ENCODE measurements at regions not wholly inside any gene's neighbourhood (a gene's known extent, or its start where the extent isn't known, plus 50 kb on each side); places are given as distances from the start of the nearest gene placed in this dataset.

DNA sequence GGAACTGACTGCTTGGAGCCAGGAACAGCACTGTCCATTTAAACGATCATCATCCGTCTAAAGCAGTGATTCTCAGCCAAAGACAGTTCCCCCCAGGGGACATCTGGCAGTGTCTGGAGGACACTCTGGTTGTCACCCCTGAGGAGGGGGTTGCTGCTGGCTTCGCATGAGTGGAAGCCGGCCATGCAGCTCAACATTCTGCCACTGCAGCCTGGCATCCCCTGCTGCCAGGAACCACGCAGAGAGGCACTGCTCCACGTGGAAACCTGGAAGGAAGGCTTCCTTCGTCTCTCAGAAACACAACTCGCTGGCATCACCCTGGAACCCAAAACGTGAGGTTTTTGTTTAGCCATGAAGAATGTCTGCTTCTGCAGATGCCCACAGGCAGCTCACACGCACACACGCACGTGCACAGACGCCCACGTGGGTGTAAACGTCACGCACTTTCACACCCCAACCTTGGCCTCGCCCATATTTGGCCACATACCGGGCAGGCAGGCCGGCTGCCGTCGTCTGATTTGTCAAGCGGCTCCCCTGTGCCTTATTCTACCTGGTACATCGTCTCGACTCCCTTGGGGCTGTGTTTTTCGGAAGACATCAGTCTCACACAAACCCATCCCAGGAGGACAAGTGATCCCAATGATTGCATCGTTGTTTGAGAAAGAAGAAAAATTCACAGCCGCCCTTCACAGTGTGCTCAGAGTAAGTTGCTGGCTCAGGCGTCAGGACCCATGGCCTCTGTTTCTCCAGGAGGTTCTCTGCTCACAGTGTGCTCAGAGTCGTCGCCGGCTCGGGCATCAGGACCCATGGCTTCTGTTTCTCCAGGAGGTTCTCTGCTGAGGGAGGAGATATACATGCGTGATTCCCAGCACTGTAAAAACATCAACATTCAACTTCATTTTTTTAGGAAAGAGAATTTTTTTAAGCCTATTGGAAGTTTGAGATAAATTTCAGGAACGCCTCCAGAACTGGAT, 127.2 kb upstream of the PPP2R2D start:
- 62 to 73% (median 72%) methylated on average over 34 of the region's 34 CpGs for WGBS, 3 donors
- DNase-seq = no peak
- intact Hi-C loops (cut with DNase I) = no loop called here

GRCh38 chr10:131774681-131775085, 126.1 kb upstream of the PPP2R2D start:
- Histone ChIP-seq H3K4me1 (ENCODE audit: insufficient read depth) (no peaks in the 10 kb centered on the region), H3K9me3 (peaks cover 0 to 3% of the 10 kb centered on the region in 2 donors), H3K36me3 (no peaks in the 10 kb centered on the region), H3K27me3 (no peaks in the 10 kb centered on the region), H3K27ac (no peak overlapping the region), H3K4me3 (no peak overlapping the region)
- intact Hi-C loops (cut with DNase I) = no loop called here
- DNase-seq = no peak
- TF ChIP-seq, protein P1, sequence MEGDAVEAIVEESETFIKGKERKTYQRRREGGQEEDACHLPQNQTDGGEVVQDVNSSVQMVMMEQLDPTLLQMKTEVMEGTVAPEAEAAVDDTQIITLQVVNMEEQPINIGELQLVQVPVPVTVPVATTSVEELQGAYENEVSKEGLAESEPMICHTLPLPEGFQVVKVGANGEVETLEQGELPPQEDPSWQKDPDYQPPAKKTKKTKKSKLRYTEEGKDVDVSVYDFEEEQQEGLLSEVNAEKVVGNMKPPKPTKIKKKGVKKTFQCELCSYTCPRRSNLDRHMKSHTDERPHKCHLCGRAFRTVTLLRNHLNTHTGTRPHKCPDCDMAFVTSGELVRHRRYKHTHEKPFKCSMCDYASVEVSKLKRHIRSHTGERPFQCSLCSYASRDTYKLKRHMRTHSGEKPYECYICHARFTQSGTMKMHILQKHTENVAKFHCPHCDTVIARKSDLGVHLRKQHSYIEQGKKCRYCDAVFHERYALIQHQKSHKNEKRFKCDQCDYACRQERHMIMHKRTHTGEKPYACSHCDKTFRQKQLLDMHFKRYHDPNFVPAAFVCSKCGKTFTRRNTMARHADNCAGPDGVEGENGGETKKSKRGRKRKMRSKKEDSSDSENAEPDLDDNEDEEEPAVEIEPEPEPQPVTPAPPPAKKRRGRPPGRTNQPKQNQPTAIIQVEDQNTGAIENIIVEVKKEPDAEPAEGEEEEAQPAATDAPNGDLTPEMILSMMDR (IDR thresholded peaks at IDR 0.05) = no peak
- TF ChIP-seq POLR2A (IDR thresholded peaks at IDR 0.05) (no peak), EP300 (IDR thresholded peaks at IDR 0.05) (no peak)
- WGBS, 3 donors = 62 to 71% (median 70%) methylated on average over 17 of the region's 17 CpGs

More for the DNA sequence above, 127.2 kb upstream of the PPP2R2D start:
- Histone ChIP-seq H3K4me1 (ENCODE audit: insufficient read depth) (no peaks in the 10 kb centered on the region), H3K27ac (no peak overlapping the region), H3K4me3 (no peak overlapping the region), H3K27me3 (no peaks in the 10 kb centered on the region), H3K9me3 (peaks cover 0 to 3% of the 10 kb centered on the region in 2 donors), H3K36me3 (no peaks in the 10 kb centered on the region)
- TF ChIP-seq, protein P1 (IDR thresholded peaks at IDR 0.05) = no peak
- TF ChIP-seq POLR2A (IDR thresholded peaks at IDR 0.05) (no peak), EP300 (IDR thresholded peaks at IDR 0.05) (no peak)

DNA sequence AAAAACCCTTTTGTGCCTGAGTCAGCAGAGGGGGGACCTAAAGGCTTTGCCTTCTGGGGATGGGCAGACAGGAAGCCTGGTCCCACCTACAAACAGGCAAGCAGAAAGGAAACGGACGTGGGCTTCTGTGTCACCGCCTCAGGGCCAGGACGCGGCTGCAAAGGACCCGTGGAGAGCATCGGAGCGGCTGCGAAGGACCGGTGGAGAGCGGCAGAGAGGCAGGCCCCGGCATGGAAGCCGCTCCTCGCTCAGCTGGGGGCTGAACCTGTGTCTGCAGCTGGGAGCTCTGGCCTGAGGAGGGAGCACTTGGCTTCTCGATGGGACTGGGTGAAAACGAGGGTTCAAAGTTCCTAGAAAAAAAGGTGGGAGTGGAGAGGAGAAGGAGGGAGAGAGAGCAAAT, 125.4 kb upstream of the PPP2R2D start:
- Histone ChIP-seq H3K36me3 (no peaks in the 10 kb centered on the region), H3K4me3 (no peak overlapping the region), H3K27ac (no peak overlapping the region), H3K9me3 (peaks cover 0 to 3% of the 10 kb centered on the region in 2 donors), H3K4me1 (ENCODE audit: insufficient read depth) (no peaks in the 10 kb centered on the region), H3K27me3 (no peaks in the 10 kb centered on the region)
- WGBS, 3 donors = 74 to 86% (median 78%) methylated on average over 16 of the region's 16 CpGs
- TF ChIP-seq EP300 (IDR thresholded peaks at IDR 0.05) = no peak
- TF ChIP-seq POLR2A (IDR thresholded peaks at IDR 0.05) = no peak
- TF ChIP-seq, protein P1 (IDR thresholded peaks at IDR 0.05) = no peak
- DNase-seq = no peak
- intact Hi-C loops (cut with DNase I) = no loop called here

GRCh38 chr10:131775833-131776232, 125.0 kb upstream of the PPP2R2D start:
- Histone ChIP-seq H3K27ac (no peak overlapping the region), H3K9me3 (peaks cover 0 to 3% of the 10 kb centered on the region in 2 donors), H3K36me3 (no peaks in the 10 kb centered on the region), H3K4me1 (ENCODE audit: insufficient read depth) (no peaks in the 10 kb centered on the region), H3K4me3 (no peak overlapping the region), H3K27me3 (no peaks in the 10 kb centered on the region)
- intact Hi-C loops (cut with DNase I) = no loop called here
- no peak for TF ChIP-seq POLR2A (IDR thresholded peaks at IDR 0.05)
- TF ChIP-seq, protein P1 (IDR thresholded peaks at IDR 0.05) = no peak
- no peak for TF ChIP-seq EP300 (IDR thresholded peaks at IDR 0.05)
- 83 to 86% (median 86%) methylated on average over 11 of the region's 11 CpGs for WGBS, 3 donors
- no peak for DNase-seq
